ENCODE measurements at regions not wholly inside any gene's neighbourhood (a gene's known extent, or its start where the extent isn't known, plus 50 kb on each side); places are given as distances from the start of the nearest gene placed in this dataset.

DNA sequence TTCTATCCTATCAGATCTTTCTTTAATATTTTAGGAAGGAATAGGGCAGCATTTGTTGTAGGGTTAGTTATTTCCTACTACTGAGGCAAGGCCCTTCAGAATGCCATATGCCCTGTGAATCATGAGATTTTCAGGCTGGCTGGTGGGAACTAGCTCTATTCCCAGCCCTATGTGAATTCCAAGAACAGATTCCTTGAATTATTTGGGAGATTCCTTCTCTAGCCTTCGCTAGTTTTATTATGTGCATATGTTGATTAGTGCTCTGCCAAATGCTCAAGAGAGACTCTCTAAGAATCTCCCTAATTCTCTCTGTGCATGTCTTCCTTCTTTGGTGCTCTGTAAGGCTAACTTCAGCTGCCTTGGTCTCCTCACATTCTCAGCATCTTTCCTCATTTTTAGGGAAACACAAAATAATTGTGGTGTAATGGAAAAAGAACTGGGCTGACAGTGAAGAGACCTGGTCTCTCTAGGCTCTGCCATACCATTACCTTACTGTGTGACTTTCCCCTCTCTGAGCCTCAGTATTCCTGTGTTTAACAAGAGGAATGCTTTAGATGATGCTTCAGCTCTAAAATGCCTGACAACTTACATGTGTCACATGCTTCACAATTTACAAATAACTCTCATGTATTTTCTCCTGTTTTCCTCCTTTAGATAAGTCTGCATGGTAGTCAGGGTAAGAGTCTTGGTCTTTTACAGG lies 79.7 kb downstream of the VMA21 start:
- no peaks in the 10 kb centered on the region for H3K9me3 Mint-ChIP-seq
- CTCF ChIA-PET = no interaction called here
- H3K4me1 Mint-ChIP-seq = no peaks in the 10 kb centered on the region

DNA sequence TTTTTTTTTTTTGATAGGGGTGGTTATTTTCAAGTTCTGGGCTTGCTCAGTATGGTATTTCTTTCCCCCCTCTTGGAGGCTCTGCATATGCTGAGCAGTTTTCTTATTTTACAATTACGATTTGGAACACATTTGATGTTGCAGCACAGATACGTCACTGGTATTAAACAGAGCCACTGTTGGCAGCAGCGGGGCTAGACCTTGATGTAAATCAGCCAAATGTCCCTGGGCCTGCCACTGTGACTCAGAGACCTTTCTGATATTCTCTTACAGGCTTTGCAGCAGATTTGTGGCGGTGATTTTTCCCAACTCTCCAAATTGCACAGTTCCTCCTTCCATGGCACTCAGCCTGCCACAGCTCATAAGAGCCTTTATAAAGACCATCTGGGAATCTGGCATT lies 81.1 kb downstream of the VMA21 start:
- Mint-ChIP-seq H3K27ac (no peak overlapping the region), H3K4me3 (no peak overlapping the region), H3K9me3 (no peaks in the 10 kb centered on the region), H3K36me3 (no peaks in the 10 kb centered on the region), H3K4me1 (no peaks in the 10 kb centered on the region), H3K27me3 (no peaks in the 10 kb centered on the region)
- DNase-seq = no peak
- CTCF ChIA-PET = no interaction called here

More for the DNA sequence above, 79.7 kb downstream of the VMA21 start:
- Mint-ChIP-seq H3K27me3 (no peaks in the 10 kb centered on the region), H3K27ac (no peak overlapping the region), H3K36me3 (no peaks in the 10 kb centered on the region), H3K4me3 (no peak overlapping the region)
- DNase-seq = no peak

DNA sequence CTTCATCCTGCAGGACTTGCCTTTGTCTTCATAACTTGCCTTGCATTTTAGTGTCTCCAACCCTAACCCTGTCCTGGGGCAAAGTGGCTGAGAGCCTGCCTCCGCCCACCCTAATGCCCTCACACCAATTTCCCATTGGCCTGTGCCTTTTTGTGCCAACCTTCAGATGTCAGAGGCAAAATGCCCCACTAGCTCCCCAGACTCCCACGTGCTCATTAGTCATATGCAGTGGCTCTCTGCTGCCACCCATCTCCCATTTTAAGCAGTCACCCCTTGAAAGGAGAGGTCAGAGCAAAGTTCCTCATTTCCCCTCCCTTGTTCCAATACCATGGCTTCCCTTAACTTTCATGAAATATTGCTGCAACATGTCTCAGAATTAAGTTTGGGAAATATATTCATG lies 74.8 kb upstream of the PASD1 start:
- CTCF ChIA-PET = interaction anchor here (0.6 kb wide), 1 partner anchor 338 kb away, joined by 3 read pairs; no protein-coding TSS in a partner anchor
- H3K9me3 Mint-ChIP-seq = no peaks in the 10 kb centered on the region
- H3K27ac Mint-ChIP-seq = no peak overlapping the region
- no peak overlapping the region for H3K4me3 Mint-ChIP-seq
- no peaks in the 10 kb centered on the region for H3K27me3 Mint-ChIP-seq
- no peaks in the 10 kb centered on the region for H3K36me3 Mint-ChIP-seq
- DNase-seq = no peak
- no peaks in the 10 kb centered on the region for H3K4me1 Mint-ChIP-seq

DNA sequence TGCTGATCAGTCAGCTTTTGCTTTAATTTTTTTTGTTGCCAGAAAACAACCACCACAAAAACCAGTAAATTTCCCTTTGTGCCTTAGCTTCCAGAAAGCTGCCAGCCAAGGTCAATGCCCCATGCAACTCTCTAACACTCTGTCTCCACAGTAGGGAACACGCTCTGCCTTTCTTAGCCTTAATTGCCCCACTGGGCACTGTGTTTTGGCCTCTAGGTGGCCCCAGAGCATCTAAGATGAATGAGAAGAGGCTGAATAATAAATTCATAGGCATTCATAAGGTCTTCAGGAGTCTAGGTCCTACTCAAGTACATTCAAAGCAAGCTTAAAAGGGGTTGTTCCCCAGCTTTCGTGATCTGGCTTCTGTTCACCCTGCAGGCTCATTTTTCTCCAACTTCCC lies 57.7 kb upstream of the PASD1 start:
- Mint-ChIP-seq H3K4me1 (no peaks in the 10 kb centered on the region), H3K9me3 (no peaks in the 10 kb centered on the region), H3K4me3 (no peak overlapping the region), H3K36me3 (no peaks in the 10 kb centered on the region), H3K27me3 (no peaks in the 10 kb centered on the region), H3K27ac (no peak overlapping the region)
- CTCF ChIA-PET = no interaction called here
- DNase-seq = peak; percentile 26

DNA sequence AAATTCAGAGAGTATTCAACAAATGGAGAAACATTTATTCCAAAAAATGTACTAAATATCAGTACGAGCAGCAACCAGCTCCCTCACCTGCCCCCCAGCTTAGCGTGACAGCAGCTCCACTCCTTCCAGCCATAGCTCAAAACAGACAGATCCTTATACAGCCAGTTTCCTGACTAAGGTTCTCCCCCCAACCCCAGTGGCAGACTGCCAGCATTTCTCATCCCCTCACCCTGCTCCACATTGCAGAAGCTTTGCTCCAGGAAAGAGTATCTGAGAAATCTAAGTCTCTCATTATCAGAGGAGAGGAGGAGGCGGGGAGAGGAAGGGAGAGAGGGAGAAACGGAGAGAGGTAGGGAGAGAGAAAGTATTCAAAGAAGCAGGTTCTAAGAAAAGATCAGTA lies 53.3 kb upstream of the PASD1 start:
- peaks cover 3% of the 10 kb centered on the region for H3K27me3 Mint-ChIP-seq
- CTCF ChIA-PET = no interaction called here
- H3K36me3 Mint-ChIP-seq = no peaks in the 10 kb centered on the region
- no peak overlapping the region for H3K4me3 Mint-ChIP-seq
- DNase-seq = no peak
- no peaks in the 10 kb centered on the region for H3K9me3 Mint-ChIP-seq
- H3K4me1 Mint-ChIP-seq = no peaks in the 10 kb centered on the region
- no peak overlapping the region for H3K27ac Mint-ChIP-seq

DNA sequence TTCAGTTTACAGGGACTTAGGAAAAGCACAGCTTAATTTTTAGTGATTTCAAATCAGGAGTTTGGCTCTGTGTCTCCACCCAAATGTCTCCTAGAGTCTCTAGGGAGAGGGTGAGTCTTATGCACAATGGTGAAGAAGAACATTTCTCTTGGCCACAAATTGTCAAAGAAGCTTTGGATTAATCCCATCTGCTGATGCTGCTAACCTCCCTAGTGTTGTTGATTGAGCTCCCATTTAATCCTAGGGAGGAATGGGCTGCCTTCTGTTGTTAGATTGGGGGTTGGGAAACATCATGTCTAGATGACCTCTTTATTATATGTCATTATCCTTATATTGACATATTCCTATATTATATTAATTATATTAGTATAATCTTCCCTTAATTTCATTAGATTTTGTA lies 50.0 kb upstream of the PASD1 start:
- Mint-ChIP-seq H3K27ac (no peak overlapping the region), H3K9me3 (no peaks in the 10 kb centered on the region), H3K4me1 (no peaks in the 10 kb centered on the region), H3K36me3 (no peaks in the 10 kb centered on the region), H3K27me3 (peaks cover 3% of the 10 kb centered on the region), H3K4me3 (no peak overlapping the region)
- CTCF ChIA-PET = no interaction called here
- DNase-seq = no peak

Measured in activated naive CD4-positive, alpha-beta T cell treated with anti-CD3 and anti-CD28 coated beads, Interleukin-2, amount 10 ng/mL, durations not matched to agents 7 days and 5 days (primary cell).